WTC11 (cell line): ENCODE measurements at regions not wholly inside any gene's neighbourhood (a gene's known extent, or its start where the extent isn't known, plus 50 kb on each side); places are given as distances from the start of the nearest gene placed in this dataset.
A peak's percentile ranks its signal among the peaks of the same experiment; 100 is the strongest.

Source experiments
- ATAC-seq: fragments of 200-7000 bp; cut with Tn5 transposase; 2 replicates; pipeline ENCODE4 v1.10.0; 2021; ENCODE audit warnings: mild to moderate bottlenecking, moderate library complexity
- CTCF ChIA-PET: fragments of 300-600 bp; sonication (Branson Sonifier 250); formaldehyde crosslinking; loops from one replicate; lab custom pipeline; 2021; ENCODE audit warnings: antibody characterized with exemption; lab: Charles Lee
- POLR2A ChIA-PET: fragments of 350-600 bp; sonication (Branson Sonifier 250); formaldehyde crosslinking; loops from one replicate; lab custom pipeline; 2021; ENCODE audit warnings: antibody characterized with exemption; lab: Charles Lee
- DNase-seq: peaks from one replicate; pipeline ENCODE4 v3.0.0; 2021; ENCODE audit warnings: low spot score
- H3K27ac Mint-ChIP-seq: 2 replicates; pipeline ENCODE4 v1.8.0; 2021; ENCODE audit warnings: mixed read lengths
- H3K27me3 Mint-ChIP-seq: 2 replicates; pipeline ENCODE4 v1.8.0; 2021; ENCODE audit warnings: low read depth, mild to moderate bottlenecking, moderate library complexity, mixed read lengths
- H3K36me3 Mint-ChIP-seq: 2 replicates; pipeline ENCODE4 v1.8.0; 2021; ENCODE audit warnings: mixed read lengths
- H3K4me1 Mint-ChIP-seq: 2 replicates; pipeline ENCODE4 v1.8.0; 2022; ENCODE audit warnings: mixed read lengths
- H3K4me3 Mint-ChIP-seq: 2 replicates; pipeline ENCODE4 v1.8.0; 2021; ENCODE audit warnings: mild to moderate bottlenecking, moderate library complexity, mixed read lengths
- H3K9me3 Mint-ChIP-seq: 2 replicates; pipeline ENCODE4 v1.8.0; 2021; ENCODE audit warnings: mixed read lengths
- FOXJ3 ChIP-seq: sonication (generic); formaldehyde crosslinking; IDR thresholded peaks from 2 replicates; pipeline ENCODE4 v1.9.0; 2021; ENCODE audit warnings: missing genetic modification reagents, mild to moderate bottlenecking, borderline replicate concordance
- NFYB ChIP-seq: sonication (generic); formaldehyde crosslinking; conservative IDR thresholded peaks from 2 replicates; pipeline ENCODE4 v1.8.0; 2022; ENCODE audit warnings: low read depth, missing genetic modification reagents
- SMAD4 ChIP-seq: sonication (generic); formaldehyde crosslinking; IDR thresholded peaks from 2 replicates; pipeline ENCODE4 v1.8.0; 2022; ENCODE audit warnings: mild to moderate bottlenecking, missing genetic modification reagents
- ZNF138 ChIP-seq: sonication (generic); formaldehyde crosslinking; conservative IDR thresholded peaks from 2 replicates; pipeline ENCODE4 v1.8.1; 2022; ENCODE audit warnings: mild to moderate bottlenecking, moderate library complexity, missing genetic modification reagents
- ZNF232 ChIP-seq: sonication (generic); formaldehyde crosslinking; IDR thresholded peaks from 2 replicates; pipeline ENCODE4 v1.8.0; 2022; ENCODE audit warnings: mild to moderate bottlenecking, missing genetic modification reagents
- TF ChIP-seq, protein P1 (sequence below): fragments of 250-450 bp; sonication (Bioruptor Pico); IDR thresholded peaks from 2 replicates; pipeline ENCODE4 v2.1.2; 2022; ENCODE audit warnings: mild to moderate bottlenecking, moderate library complexity
- TF ChIP-seq, protein P2 (sequence below): sonication (generic); formaldehyde crosslinking; IDR thresholded peaks from 2 replicates; pipeline ENCODE4 v1.8.0; 2022; ENCODE audit warnings: mild to moderate bottlenecking, missing genetic modification reagents
- TF ChIP-seq, protein P3 (sequence below): fragments of 250-450 bp; sonication (Bioruptor Pico); IDR thresholded peaks from 2 replicates; pipeline ENCODE4 v1.9.0; 2021; ENCODE audit warnings: mild to moderate bottlenecking, borderline replicate concordance
- TF ChIP-seq, protein P4 (sequence below): sonication (generic); formaldehyde crosslinking; IDR thresholded peaks from 2 replicates; pipeline ENCODE4 v1.8.1; 2023; ENCODE audit warnings: mild to moderate bottlenecking, missing genetic modification reagents
- TF ChIP-seq, protein P5 (sequence below): sonication (generic); formaldehyde crosslinking; IDR thresholded peaks from 2 replicates; pipeline ENCODE4 v1.8.0; 2023; ENCODE audit warnings: missing genetic modification reagents
- TF ChIP-seq, protein P6 (sequence below): fragments of 250-450 bp; sonication (Bioruptor Pico); IDR thresholded peaks from 2 replicates; pipeline ENCODE4 v1.9.0; 2021; ENCODE audit warnings: moderate library complexity, mild to moderate bottlenecking, inconsistent platforms, borderline replicate concordance

DNA sequence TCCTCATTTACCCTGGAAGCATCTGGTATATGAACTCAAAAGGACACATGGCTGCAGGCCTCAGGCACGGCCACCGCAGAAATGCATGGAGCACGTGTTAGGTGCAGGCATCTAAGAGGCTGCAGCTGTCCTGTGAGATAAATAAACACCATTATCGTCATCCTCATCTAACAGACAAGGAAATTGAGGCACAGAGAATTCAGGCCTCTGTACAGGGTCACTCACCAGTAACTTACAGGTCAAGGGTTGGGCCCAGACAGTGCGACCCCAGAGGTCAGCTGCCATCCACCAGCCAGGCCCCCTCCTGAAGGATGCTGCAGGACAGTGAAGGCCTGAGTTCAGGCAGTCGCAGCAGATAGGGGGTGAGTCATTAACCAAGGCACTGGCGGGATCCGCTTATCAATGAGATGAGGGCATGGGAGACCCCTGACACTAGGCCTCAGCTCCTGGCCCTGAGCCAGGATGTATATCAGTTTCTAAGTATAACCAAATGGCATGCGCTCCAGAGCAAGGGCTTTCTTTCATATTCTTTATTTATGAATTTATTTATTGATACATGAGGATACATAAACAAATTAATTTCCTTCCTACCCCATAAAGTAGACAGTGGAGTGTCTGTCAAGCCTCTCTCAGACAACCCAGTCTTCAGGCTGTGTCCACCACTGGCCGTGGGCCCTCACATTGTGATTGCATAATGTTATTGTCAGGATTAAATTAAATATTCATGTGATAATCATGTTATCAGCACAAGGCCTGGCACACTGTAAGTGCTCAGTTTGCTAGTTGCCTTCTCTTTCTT, 316.9 kb downstream of the QKI start (continued):
- TF ChIP-seq SMAD4 (CRISPR knock-in tag) = no peak
- TF ChIP-seq, protein P1, sequence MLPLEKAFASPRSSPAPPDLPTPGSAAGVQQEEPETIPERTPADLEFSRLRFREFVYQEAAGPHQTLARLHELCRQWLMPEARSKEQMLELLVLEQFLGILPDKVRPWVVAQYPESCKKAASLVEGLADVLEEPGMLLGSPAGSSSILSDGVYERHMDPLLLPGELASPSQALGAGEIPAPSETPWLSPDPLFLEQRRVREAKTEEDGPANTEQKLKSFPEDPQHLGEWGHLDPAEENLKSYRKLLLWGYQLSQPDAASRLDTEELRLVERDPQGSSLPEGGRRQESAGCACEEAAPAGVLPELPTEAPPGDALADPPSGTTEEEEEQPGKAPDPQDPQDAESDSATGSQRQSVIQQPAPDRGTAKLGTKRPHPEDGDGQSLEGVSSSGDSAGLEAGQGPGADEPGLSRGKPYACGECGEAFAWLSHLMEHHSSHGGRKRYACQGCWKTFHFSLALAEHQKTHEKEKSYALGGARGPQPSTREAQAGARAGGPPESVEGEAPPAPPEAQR = no peak
- TF ChIP-seq FOXJ3 (CRISPR knock-in tag) = no peak
- TF ChIP-seq, all 79 proteins: peak for 0

DNA sequence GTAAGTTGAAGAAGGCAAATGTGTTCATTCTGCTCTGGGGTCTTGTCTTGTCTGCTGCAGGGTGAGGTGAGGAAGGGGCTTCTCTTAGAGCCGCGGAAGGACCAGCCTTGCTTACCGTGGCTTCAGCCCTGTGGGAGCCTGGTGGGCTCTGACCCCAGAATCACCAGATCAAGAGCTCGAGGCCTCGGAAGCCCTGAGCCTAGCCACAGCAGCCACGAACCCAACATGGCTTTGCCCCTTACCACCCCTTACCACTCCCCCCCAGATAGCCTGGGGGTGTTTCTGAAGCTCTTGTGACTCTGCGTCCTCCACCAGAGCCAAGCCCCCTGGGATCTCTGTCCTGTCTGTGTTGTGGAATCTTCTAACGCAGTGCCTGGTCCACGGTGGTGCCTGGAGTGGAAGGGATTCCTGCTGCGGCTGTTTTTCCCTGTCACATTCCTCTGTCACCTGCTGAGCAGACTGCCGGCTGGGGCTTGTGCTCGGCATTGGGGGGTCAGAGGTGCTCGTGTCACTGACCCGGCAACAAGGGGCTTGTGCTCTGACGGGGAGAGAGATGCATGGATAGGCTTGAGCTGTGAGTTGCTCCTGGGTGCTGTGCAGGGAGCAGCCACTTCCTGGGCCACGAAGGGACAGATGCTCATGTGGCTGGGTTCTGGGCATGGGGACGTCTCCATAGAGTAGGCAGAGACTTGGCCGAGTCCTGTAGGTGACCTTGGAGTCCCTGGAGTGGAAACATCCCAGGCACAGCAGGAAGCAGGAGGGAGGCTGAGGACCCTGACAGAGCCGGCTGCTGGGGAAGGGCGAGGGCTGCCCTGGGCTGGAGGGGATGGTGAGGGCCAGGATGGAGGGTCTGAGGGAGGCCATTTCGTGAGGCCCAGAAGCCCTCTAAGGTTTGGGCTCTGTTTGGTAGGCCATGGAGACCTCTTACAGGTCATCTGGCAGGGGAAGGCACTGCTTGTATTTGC, 316.0 kb downstream of the QKI start:
- ChIA-PET POLR2A (no interaction called here), CTCF (no interaction called here)
- DNase-seq (no peak), ATAC-seq (no peak)
- TF ChIP-seq NFYB (CRISPR knock-in tag) (no peak), ZNF232 (CRISPR knock-in tag) (no peak)
- TF ChIP-seq, protein P2, sequence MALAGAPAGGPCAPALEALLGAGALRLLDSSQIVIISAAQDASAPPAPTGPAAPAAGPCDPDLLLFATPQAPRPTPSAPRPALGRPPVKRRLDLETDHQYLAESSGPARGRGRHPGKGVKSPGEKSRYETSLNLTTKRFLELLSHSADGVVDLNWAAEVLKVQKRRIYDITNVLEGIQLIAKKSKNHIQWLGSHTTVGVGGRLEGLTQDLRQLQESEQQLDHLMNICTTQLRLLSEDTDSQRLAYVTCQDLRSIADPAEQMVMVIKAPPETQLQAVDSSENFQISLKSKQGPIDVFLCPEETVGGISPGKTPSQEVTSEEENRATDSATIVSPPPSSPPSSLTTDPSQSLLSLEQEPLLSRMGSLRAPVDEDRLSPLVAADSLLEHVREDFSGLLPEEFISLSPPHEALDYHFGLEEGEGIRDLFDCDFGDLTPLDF (CRISPR knock-in tag) = no peak
- TF ChIP-seq, protein P3, sequence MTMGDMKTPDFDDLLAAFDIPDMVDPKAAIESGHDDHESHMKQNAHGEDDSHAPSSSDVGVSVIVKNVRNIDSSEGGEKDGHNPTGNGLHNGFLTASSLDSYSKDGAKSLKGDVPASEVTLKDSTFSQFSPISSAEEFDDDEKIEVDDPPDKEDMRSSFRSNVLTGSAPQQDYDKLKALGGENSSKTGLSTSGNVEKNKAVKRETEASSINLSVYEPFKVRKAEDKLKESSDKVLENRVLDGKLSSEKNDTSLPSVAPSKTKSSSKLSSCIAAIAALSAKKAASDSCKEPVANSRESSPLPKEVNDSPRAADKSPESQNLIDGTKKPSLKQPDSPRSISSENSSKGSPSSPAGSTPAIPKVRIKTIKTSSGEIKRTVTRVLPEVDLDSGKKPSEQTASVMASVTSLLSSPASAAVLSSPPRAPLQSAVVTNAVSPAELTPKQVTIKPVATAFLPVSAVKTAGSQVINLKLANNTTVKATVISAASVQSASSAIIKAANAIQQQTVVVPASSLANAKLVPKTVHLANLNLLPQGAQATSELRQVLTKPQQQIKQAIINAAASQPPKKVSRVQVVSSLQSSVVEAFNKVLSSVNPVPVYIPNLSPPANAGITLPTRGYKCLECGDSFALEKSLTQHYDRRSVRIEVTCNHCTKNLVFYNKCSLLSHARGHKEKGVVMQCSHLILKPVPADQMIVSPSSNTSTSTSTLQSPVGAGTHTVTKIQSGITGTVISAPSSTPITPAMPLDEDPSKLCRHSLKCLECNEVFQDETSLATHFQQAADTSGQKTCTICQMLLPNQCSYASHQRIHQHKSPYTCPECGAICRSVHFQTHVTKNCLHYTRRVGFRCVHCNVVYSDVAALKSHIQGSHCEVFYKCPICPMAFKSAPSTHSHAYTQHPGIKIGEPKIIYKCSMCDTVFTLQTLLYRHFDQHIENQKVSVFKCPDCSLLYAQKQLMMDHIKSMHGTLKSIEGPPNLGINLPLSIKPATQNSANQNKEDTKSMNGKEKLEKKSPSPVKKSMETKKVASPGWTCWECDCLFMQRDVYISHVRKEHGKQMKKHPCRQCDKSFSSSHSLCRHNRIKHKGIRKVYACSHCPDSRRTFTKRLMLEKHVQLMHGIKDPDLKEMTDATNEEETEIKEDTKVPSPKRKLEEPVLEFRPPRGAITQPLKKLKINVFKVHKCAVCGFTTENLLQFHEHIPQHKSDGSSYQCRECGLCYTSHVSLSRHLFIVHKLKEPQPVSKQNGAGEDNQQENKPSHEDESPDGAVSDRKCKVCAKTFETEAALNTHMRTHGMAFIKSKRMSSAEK (CRISPR knock-in tag) = no peak
- H3K4me3 Mint-ChIP-seq = no peak overlapping the region
- H3K27ac Mint-ChIP-seq = no peak overlapping the region
- peaks cover 4% of the 10 kb centered on the region for H3K4me1 Mint-ChIP-seq
- H3K27me3 Mint-ChIP-seq = no peaks in the 10 kb centered on the region
- H3K36me3 Mint-ChIP-seq = no peaks in the 10 kb centered on the region
- no peaks in the 10 kb centered on the region for H3K9me3 Mint-ChIP-seq

DNA sequence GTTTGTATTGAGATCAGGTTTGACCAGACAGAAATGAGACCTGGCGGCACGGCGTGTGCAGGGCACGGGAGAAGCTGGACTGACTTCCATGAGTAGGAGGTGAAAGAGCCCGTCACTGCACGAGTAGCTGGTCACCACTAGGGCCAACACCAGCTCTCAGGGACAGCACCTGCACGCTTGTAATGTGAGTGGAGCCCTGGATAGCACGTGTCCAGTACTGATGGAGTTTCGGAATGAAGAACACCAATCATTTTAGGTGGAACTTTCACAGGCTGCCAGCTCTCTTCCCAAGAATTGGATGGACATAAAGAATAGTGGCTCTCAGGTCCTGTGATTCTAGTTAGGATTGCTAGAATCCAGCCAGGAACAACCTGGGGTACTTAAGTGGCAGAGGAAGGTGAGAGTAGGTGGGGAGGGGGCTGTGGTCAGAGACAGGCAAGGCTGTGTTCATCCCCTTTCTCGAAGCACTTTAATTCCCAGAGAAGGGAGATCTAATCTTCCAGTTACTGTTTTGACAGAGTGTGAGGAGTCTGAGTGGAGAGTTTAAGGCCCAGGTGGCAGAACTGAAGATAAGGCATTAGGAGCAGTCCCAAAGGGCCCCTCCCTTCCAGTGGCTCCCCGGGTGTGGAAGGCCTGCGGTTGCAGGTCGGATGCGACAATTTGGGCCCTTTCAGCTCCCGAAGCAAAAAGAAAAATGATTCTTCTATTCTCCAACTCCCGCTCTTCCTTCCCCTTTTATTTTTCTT, 314.8 kb downstream of the QKI start:
- Mint-ChIP-seq H3K4me3 (no peak overlapping the region), H3K9me3 (no peaks in the 10 kb centered on the region), H3K27ac (no peak overlapping the region; the same call in 1 of the 2 replicates), H3K36me3 (no peaks in the 10 kb centered on the region), H3K27me3 (no peaks in the 10 kb centered on the region), H3K4me1 (no peaks in the 10 kb centered on the region; the same call in 1 of the 2 replicates)
- ChIA-PET CTCF (no interaction called here), POLR2A (no interaction called here)
- TF ChIP-seq, protein P4, sequence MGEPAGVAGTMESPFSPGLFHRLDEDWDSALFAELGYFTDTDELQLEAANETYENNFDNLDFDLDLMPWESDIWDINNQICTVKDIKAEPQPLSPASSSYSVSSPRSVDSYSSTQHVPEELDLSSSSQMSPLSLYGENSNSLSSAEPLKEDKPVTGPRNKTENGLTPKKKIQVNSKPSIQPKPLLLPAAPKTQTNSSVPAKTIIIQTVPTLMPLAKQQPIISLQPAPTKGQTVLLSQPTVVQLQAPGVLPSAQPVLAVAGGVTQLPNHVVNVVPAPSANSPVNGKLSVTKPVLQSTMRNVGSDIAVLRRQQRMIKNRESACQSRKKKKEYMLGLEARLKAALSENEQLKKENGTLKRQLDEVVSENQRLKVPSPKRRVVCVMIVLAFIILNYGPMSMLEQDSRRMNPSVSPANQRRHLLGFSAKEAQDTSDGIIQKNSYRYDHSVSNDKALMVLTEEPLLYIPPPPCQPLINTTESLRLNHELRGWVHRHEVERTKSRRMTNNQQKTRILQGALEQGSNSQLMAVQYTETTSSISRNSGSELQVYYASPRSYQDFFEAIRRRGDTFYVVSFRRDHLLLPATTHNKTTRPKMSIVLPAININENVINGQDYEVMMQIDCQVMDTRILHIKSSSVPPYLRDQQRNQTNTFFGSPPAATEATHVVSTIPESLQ (CRISPR knock-in tag) = no peak
- TF ChIP-seq, protein P5, sequence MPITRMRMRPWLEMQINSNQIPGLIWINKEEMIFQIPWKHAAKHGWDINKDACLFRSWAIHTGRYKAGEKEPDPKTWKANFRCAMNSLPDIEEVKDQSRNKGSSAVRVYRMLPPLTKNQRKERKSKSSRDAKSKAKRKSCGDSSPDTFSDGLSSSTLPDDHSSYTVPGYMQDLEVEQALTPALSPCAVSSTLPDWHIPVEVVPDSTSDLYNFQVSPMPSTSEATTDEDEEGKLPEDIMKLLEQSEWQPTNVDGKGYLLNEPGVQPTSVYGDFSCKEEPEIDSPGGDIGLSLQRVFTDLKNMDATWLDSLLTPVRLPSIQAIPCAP (CRISPR knock-in tag) = no peak
- TF ChIP-seq, protein P6, sequence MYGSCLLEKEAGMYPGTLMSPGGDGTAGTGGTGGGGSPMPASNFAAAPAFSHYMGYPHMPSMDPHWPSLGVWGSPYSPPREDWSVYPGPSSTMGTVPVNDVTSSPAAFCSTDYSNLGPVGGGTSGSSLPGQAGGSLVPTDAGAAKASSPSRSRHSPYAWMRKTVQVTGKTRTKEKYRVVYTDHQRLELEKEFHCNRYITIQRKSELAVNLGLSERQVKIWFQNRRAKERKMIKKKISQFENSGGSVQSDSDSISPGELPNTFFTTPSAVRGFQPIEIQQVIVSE = no peak
- TF ChIP-seq ZNF138 (CRISPR knock-in tag) = no peak
- ATAC-seq (peak; percentile 51), DNase-seq (no peak)
